ENCODE measurements at regions not wholly inside any gene's neighbourhood (a gene's known extent, or its start where the extent isn't known, plus 50 kb on each side); places are given as distances from the start of the nearest gene placed in this dataset.

DNA sequence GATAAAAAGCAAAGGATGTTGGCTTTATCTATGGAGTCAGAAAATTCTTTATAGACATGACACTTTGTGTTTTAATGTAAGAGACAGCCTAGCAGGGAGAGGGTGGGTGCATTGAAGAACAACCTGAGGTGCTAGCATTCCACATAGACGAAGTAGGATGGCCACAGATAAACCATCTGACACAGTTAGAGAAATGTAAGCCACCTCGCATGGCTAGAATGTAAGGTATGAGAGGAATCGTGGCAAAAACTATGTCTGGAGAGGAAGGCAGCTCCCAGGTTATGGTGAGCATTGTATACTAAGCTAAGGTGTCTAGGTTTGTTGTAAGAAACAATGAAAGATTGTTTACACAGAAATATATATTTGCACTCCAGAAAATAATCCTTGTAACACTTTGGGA, 194.0 kb upstream of the SLITRK3 start:
- no peaks in the 10 kb centered on the region for H3K4me1 ChIP-seq (ENCODE audit: insufficient read depth, low read length)
- no peaks in the 10 kb centered on the region for H3K36me3 ChIP-seq (ENCODE audit: insufficient read depth, low read length)
- no peak overlapping the region for H3K27ac ChIP-seq (ENCODE audit: low read depth, low read length)
- no peak overlapping the region for H3K9ac ChIP-seq (ENCODE audit: low read length)
- H3K4me3 ChIP-seq (ENCODE audit: low read depth in 1 of 2, low read length in 2 of 2): no peak overlapping the region
- H3K9me3 ChIP-seq (ENCODE audit: low read length): no peaks in the 10 kb centered on the region
- H3K27me3 ChIP-seq (ENCODE audit: control insufficient read depth in 1 of 2, insufficient read depth in 2 of 2, low read length in 2 of 2): no peaks in the 10 kb centered on the region

GRCh38 chr3:165389653-165390052, 193.5 kb upstream of the SLITRK3 start:
- Histone ChIP-seq H3K27me3 (ENCODE audit: control insufficient read depth in 1 of 2, insufficient read depth in 2 of 2, low read length in 2 of 2) (no peaks in the 10 kb centered on the region), H3K4me1 (ENCODE audit: insufficient read depth, low read length) (no peaks in the 10 kb centered on the region)

DNA sequence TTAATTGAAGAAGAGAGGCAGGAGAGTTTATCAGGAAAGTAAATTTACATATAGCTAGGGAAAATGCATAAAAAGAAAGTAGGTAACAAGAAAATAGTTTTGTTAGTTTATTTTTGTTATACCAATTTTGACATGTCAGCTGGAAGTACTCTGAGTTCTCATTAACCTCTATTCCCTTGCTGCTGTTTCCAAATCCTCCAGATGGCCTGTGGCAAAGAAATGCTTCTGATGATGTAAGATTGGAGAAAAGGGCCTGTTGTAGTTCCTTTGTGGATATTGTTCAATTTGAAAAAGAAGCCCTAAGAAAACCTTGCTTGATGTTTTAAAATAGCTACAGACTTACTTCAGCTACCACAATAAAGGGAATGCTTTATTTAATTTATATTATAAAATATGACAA, 192.9 kb upstream of the SLITRK3 start:
- Histone ChIP-seq H3K36me3 (ENCODE audit: insufficient read depth, low read length) (no peaks in the 10 kb centered on the region), H3K9ac (ENCODE audit: low read length) (no peak overlapping the region), H3K27ac (ENCODE audit: low read depth, low read length) (no peak overlapping the region), H3K4me3 (ENCODE audit: low read depth in 1 of 2, low read length in 2 of 2) (no peak overlapping the region), H3K27me3 (ENCODE audit: control insufficient read depth in 1 of 2, insufficient read depth in 2 of 2, low read length in 2 of 2) (no peaks in the 10 kb centered on the region), H3K9me3 (ENCODE audit: low read length) (no peaks in the 10 kb centered on the region), H3K4me1 (ENCODE audit: insufficient read depth, low read length) (no peaks in the 10 kb centered on the region)

More at GRCh38 chr3:165389653-165390052, 193.5 kb upstream of the SLITRK3 start:
- no peaks in the 10 kb centered on the region for H3K9me3 ChIP-seq (ENCODE audit: low read length)
- no peak overlapping the region for H3K27ac ChIP-seq (ENCODE audit: low read depth, low read length)
- no peak overlapping the region for H3K9ac ChIP-seq (ENCODE audit: low read length)
- no peak overlapping the region for H3K4me3 ChIP-seq (ENCODE audit: low read depth in 1 of 2, low read length in 2 of 2)
- H3K36me3 ChIP-seq (ENCODE audit: insufficient read depth, low read length): no peaks in the 10 kb centered on the region

GRCh38 chr3:165383381-165383780, 187.2 kb upstream of the SLITRK3 start:
- Histone ChIP-seq H3K4me1 (ENCODE audit: insufficient read depth, low read length) (no peaks in the 10 kb centered on the region), H3K27me3 (ENCODE audit: control insufficient read depth in 1 of 2, insufficient read depth in 2 of 2, low read length in 2 of 2) (no peaks in the 10 kb centered on the region), H3K36me3 (ENCODE audit: insufficient read depth, low read length) (no peaks in the 10 kb centered on the region), H3K9ac (ENCODE audit: low read length) (no peak overlapping the region), H3K27ac (ENCODE audit: low read depth, low read length) (no peak overlapping the region), H3K4me3 (ENCODE audit: low read depth in 1 of 2, low read length in 2 of 2) (no peak overlapping the region), H3K9me3 (ENCODE audit: low read length) (no peaks in the 10 kb centered on the region)

GRCh38 chr3:165382672-165383071, 186.5 kb upstream of the SLITRK3 start:
- no peaks in the 10 kb centered on the region for H3K27me3 ChIP-seq (ENCODE audit: control insufficient read depth in 1 of 2, insufficient read depth in 2 of 2, low read length in 2 of 2)
- H3K9ac ChIP-seq (ENCODE audit: low read length): no peak overlapping the region
- H3K9me3 ChIP-seq (ENCODE audit: low read length): no peaks in the 10 kb centered on the region
- H3K36me3 ChIP-seq (ENCODE audit: insufficient read depth, low read length): no peaks in the 10 kb centered on the region
- no peak overlapping the region for H3K27ac ChIP-seq (ENCODE audit: low read depth, low read length)
- no peaks in the 10 kb centered on the region for H3K4me1 ChIP-seq (ENCODE audit: insufficient read depth, low read length)
- no peak overlapping the region for H3K4me3 ChIP-seq (ENCODE audit: low read depth in 1 of 2, low read length in 2 of 2)

GRCh38 chr3:165378761-165379160, 182.6 kb upstream of the SLITRK3 start:
- Histone ChIP-seq H3K9me3 (ENCODE audit: low read length) (no peaks in the 10 kb centered on the region), H3K9ac (ENCODE audit: low read length) (no peak overlapping the region), H3K27ac (ENCODE audit: low read depth, low read length) (no peak overlapping the region), H3K4me3 (ENCODE audit: low read depth in 1 of 2, low read length in 2 of 2) (no peak overlapping the region), H3K27me3 (ENCODE audit: control insufficient read depth in 1 of 2, insufficient read depth in 2 of 2, low read length in 2 of 2) (no peaks in the 10 kb centered on the region), H3K36me3 (ENCODE audit: insufficient read depth, low read length) (no peaks in the 10 kb centered on the region), H3K4me1 (ENCODE audit: insufficient read depth, low read length) (no peaks in the 10 kb centered on the region)

GRCh38 chr3:165359005-165359404, 162.8 kb upstream of the SLITRK3 start:
- Histone ChIP-seq H3K36me3 (ENCODE audit: insufficient read depth, low read length) (no peaks in the 10 kb centered on the region), H3K9ac (ENCODE audit: low read length) (no peak overlapping the region), H3K27ac (ENCODE audit: low read depth, low read length) (no peak overlapping the region), H3K4me1 (ENCODE audit: insufficient read depth, low read length) (no peaks in the 10 kb centered on the region), H3K27me3 (ENCODE audit: control insufficient read depth in 1 of 2, insufficient read depth in 2 of 2, low read length in 2 of 2) (no peaks in the 10 kb centered on the region), H3K4me3 (ENCODE audit: low read depth in 1 of 2, low read length in 2 of 2) (no peak overlapping the region), H3K9me3 (ENCODE audit: low read length) (no peaks in the 10 kb centered on the region)

- no peaks in the 10 kb centered on the region for H3K27me3 ChIP-seq (ENCODE audit: control insufficient read depth in 1 of 2, insufficient read depth in 2 of 2, low read length in 2 of 2)
- no peaks in the 10 kb centered on the region for H3K36me3 ChIP-seq (ENCODE audit: insufficient read depth, low read length)
- no peak overlapping the region for H3K9ac ChIP-seq (ENCODE audit: low read length)
- H3K4me3 ChIP-seq (ENCODE audit: low read depth in 1 of 2, low read length in 2 of 2): no peak overlapping the region
- no peaks in the 10 kb centered on the region for H3K4me1 ChIP-seq (ENCODE audit: insufficient read depth, low read length)
- H3K27ac ChIP-seq (ENCODE audit: low read depth, low read length): no peak overlapping the region
- no peaks in the 10 kb centered on the region for H3K9me3 ChIP-seq (ENCODE audit: low read length)
Observed at GRCh38 chr3:165355316-165355715, 159.1 kb upstream of the SLITRK3 start.

GRCh38 chr3:165347526-165347925, 151.3 kb upstream of the SLITRK3 start:
- Histone ChIP-seq H3K9ac (ENCODE audit: low read length) (no peak overlapping the region), H3K4me3 (ENCODE audit: low read depth in 1 of 2, low read length in 2 of 2) (no peak overlapping the region), H3K36me3 (ENCODE audit: insufficient read depth, low read length) (no peaks in the 10 kb centered on the region)

GRCh38 chr3:165346503-165346902, 150.3 kb upstream of the SLITRK3 start:
- Histone ChIP-seq H3K9me3 (ENCODE audit: low read length) (no peaks in the 10 kb centered on the region), H3K27me3 (ENCODE audit: control insufficient read depth in 1 of 2, insufficient read depth in 2 of 2, low read length in 2 of 2) (no peaks in the 10 kb centered on the region), H3K4me1 (ENCODE audit: insufficient read depth, low read length) (no peaks in the 10 kb centered on the region), H3K27ac (ENCODE audit: low read depth, low read length) (no peak overlapping the region), H3K4me3 (ENCODE audit: low read depth in 1 of 2, low read length in 2 of 2) (no peak overlapping the region), H3K36me3 (ENCODE audit: insufficient read depth, low read length) (no peaks in the 10 kb centered on the region), H3K9ac (ENCODE audit: low read length) (no peak overlapping the region)

More at GRCh38 chr3:165347526-165347925, 151.3 kb upstream of the SLITRK3 start:
- no peak overlapping the region for H3K27ac ChIP-seq (ENCODE audit: low read depth, low read length)
- no peaks in the 10 kb centered on the region for H3K27me3 ChIP-seq (ENCODE audit: control insufficient read depth in 1 of 2, insufficient read depth in 2 of 2, low read length in 2 of 2)
- H3K9me3 ChIP-seq (ENCODE audit: low read length): no peaks in the 10 kb centered on the region
- H3K4me1 ChIP-seq (ENCODE audit: insufficient read depth, low read length): no peaks in the 10 kb centered on the region

- Histone ChIP-seq H3K36me3 (ENCODE audit: insufficient read depth, low read length) (no peaks in the 10 kb centered on the region), H3K9me3 (ENCODE audit: low read length) (no peaks in the 10 kb centered on the region), H3K4me1 (ENCODE audit: insufficient read depth, low read length) (no peaks in the 10 kb centered on the region), H3K9ac (ENCODE audit: low read length) (no peak overlapping the region), H3K27ac (ENCODE audit: low read depth, low read length) (no peak overlapping the region), H3K27me3 (ENCODE audit: control insufficient read depth in 1 of 2, insufficient read depth in 2 of 2, low read length in 2 of 2) (no peaks in the 10 kb centered on the region), H3K4me3 (ENCODE audit: low read depth in 1 of 2, low read length in 2 of 2) (no peak overlapping the region)
Observed at GRCh38 chr3:165343185-165343584, 147.0 kb upstream of the SLITRK3 start.

DNA sequence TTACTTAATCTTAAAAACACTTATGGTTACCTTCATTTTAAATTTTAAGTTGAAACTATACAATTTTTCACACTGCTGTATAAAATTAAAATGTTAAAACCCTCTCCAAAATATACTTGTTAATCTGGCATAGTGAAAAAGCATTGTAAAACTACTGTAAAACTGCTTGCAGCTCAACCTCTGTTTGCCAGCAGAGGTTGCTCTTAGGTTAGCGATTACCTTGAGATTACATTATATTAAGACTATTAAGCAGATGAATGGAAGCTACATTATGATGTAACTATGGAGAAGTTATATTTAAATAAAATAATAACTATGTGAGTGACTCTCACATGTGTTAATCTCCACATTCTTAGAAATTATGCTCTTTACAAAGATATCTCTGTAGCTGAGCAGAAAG, 143.6 kb upstream of the SLITRK3 start:
- Histone ChIP-seq H3K4me1 (ENCODE audit: insufficient read depth, low read length) (no peaks in the 10 kb centered on the region), H3K36me3 (ENCODE audit: insufficient read depth, low read length) (no peaks in the 10 kb centered on the region), H3K4me3 (ENCODE audit: low read depth in 1 of 2, low read length in 2 of 2) (no peak overlapping the region), H3K9me3 (ENCODE audit: low read length) (no peaks in the 10 kb centered on the region), H3K9ac (ENCODE audit: low read length) (no peak overlapping the region), H3K27ac (ENCODE audit: low read depth, low read length) (no peak overlapping the region), H3K27me3 (ENCODE audit: control insufficient read depth in 1 of 2, insufficient read depth in 2 of 2, low read length in 2 of 2) (no peaks in the 10 kb centered on the region)

Measured in muscle layer of colon (tissue), 2 donors.